Choroid plexus epithelial cell (primary cell): ENCODE measurements at regions not wholly inside any gene's neighbourhood (a gene's known extent, or its start where the extent isn't known, plus 50 kb on each side); places are given as distances from the start of the nearest gene placed in this dataset.
A peak's percentile ranks its signal among the peaks of the same experiment; 100 is the strongest.

Experiments used
- DNase-seq: peaks from one replicate; pipeline ENCODE4 v3.0.0-alpha.2; 2010; ENCODE audit warnings: low read depth
- H3K4me3 ChIP-seq: 2 replicates; pipeline ENCODE4 v1.5.1; 2011; ENCODE audit warnings: low read depth, mild to moderate bottlenecking, control low read depth, low read length, moderate library complexity
- CTCF ChIP-seq: conservative IDR thresholded peaks from 2 replicates; pipeline ENCODE4 v1.5.1; 2011; ENCODE audit warnings: low read depth, mild to moderate bottlenecking, control low read depth, inconsistent platforms, low read length, moderate library complexity

GRCh38 chr21:16911166-16911607 is 601.7 kb upstream of the CXADR start:
- no peak overlapping the region for H3K4me3 ChIP-seq
- no peak for TF ChIP-seq CTCF
- DNase-seq = no peak

DNA sequence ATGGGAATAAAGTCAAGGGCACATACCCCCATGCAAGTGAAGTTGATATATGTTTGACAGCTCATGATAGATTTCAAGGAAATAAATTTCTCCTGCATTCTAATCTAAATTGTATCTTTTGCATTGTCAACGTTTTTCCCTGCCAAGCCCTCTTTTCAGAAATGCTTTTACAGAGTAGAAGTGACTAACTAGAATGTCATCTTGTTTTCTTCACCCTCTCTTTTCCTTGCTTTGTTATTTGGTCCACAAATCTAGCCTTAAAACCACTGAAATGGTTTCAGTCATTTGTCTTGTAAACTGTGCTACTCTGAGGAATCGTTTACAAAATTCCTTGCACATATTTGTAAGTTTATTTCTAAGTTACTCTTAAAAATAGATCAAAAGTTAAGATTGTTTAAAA is 600.8 kb upstream of the CXADR start:
- no peak for TF ChIP-seq CTCF

DNA sequence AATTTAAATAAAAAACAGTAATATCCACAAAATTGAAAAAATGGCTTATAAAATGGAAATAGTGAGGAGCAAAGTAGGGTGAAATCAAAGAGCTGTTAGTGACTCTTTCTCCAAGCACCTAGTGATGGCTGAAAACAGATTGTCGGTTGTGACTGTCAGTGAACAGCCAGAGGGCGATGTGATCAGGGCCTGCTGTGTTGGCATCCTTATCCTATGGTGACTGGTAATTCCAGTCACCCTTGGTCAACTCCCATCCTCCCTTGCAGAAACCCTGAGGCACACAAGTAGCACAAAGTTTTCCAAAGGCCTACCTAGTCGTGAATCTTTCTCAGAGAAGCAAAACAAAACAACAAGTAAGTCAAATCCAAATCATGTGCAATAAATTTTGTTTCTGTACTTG is 599.8 kb upstream of the CXADR start:
- no peak for DNase-seq
- no peak for TF ChIP-seq CTCF
- no peak overlapping the region for H3K4me3 ChIP-seq

More for the DNA sequence above, 600.8 kb upstream of the CXADR start:
- DNase-seq = peak; percentile 20
- H3K4me3 ChIP-seq = no peak overlapping the region

DNA sequence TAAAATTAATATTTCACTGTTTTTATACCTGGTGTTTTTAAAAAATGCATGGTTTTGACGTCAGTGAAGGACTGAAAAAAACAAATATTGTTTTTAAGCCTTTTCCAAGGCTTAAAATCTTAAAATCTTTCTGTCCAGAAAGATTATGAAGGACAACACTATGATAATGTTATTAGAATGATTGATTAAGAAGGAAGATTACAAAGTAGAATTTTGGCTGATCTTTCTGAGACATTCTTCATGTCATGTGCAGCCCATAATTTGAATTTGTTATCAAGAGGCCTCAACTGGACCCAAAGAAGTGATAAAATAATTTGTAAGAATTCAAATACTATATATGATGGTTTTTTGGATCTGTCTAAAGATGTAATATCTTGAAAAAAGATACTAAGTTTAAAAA is 584.4 kb upstream of the CXADR start:
- DNase-seq = no peak
- TF ChIP-seq CTCF = no peak
- H3K4me3 ChIP-seq = no peak overlapping the region

DNA sequence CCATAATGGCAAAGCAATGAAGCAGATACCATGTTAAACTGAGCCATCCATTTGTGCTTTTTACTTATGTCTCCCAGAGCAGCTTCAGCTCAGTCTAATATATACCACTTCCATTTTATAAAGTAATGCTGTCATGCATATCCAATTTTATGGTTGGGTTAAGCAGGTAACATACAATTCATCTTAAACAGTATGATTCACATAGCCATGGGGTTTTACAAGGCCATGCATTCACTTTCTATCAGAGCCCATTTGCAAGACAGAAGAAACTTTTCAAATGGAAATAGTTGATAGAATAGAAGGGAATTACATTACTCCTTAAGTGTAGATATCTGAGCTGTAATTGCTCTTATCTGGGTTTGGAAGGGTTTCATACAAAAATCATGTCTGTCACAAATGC is 580.5 kb upstream of the CXADR start:
- no peak for TF ChIP-seq CTCF
- DNase-seq = no peak
- no peak overlapping the region for H3K4me3 ChIP-seq

DNA sequence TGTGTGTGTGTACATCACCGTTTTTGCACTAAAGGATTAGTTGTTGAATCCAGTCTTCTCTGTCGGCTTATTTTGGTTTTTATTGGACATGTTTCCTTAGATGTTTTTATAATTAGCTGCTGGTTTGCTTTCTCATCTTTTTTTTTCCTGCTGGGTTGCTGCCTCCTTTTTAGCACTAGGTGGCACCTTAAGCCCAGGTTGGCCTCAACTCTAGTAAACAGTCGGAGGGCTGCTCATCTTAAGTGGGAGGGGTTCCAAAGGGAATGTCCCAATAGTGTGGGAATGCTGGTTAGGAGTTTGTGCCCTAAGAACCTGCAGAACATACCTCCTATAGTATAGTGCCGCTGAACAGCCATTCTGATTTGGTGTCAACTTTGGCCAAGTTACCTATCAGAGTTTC is 570.1 kb upstream of the CXADR start:
- DNase-seq = peak; percentile 60
- TF ChIP-seq CTCF = peak; percentile 78
- H3K4me3 ChIP-seq = no peak overlapping the region

- no peak for TF ChIP-seq CTCF
- DNase-seq = no peak
- no peak overlapping the region for H3K4me3 ChIP-seq
Observed at GRCh38 chr21:16943231-16943630, 569.6 kb upstream of the CXADR start.
